ENCODE measurements at regions not wholly inside any gene's neighbourhood (a gene's known extent, or its start where the extent isn't known, plus 50 kb on each side); places are given as distances from the start of the nearest gene placed in this dataset.
"Not testable (repeated sequence)": the region's sequence is repeated elsewhere in the genome, so short reads cannot be mapped to it uniquely, and the experiment has no call there.

GRCh38 chr5:92041911-92042660, 659.0 kb upstream of the ARRDC3 start:
- ATAC-seq (no peak), DNase-seq (no peak)
- intact Hi-C loops (cut with micrococcal nuclease) = no loop called here

- no peak for ATAC-seq
- DNase-seq = peak; percentile 22
- intact Hi-C loops (cut with micrococcal nuclease) = no loop called here
Observed at GRCh38 chr5:92041206-92041605, 658.1 kb upstream of the ARRDC3 start.

- intact Hi-C loops (cut with micrococcal nuclease); ATAC-seq; DNase-seq: not testable (repeated sequence)
Observed at GRCh38 chr5:92029792-92030191, 646.7 kb upstream of the ARRDC3 start.

GRCh38 chr5:92023555-92023954, 640.4 kb upstream of the ARRDC3 start:
- no peak for DNase-seq

GRCh38 chr5:92023141-92023471, 640.0 kb upstream of the ARRDC3 start:
- intact Hi-C loops (cut with micrococcal nuclease) = no loop called here
- DNase-seq (no peak), ATAC-seq (no peak)

More at GRCh38 chr5:92023555-92023954, 640.4 kb upstream of the ARRDC3 start:
- intact Hi-C loops (cut with micrococcal nuclease) = no loop called here
- no peak for ATAC-seq

- intact Hi-C loops (cut with micrococcal nuclease) = no loop called here
- DNase-seq = no peak
- ATAC-seq = no peak
Observed at GRCh38 chr5:92022415-92023140, 639.5 kb upstream of the ARRDC3 start.

- intact Hi-C loops (cut with micrococcal nuclease) = no loop called here
- ATAC-seq (no peak), DNase-seq (no peak)
Observed at GRCh38 chr5:92019376-92019990, 636.4 kb upstream of the ARRDC3 start.

- intact Hi-C loops (cut with micrococcal nuclease) = no loop called here
- DNase-seq (no peak), ATAC-seq (no peak)
Observed at GRCh38 chr5:92017776-92018175, 634.7 kb upstream of the ARRDC3 start.

GRCh38 chr5:92011845-92012244, 628.7 kb upstream of the ARRDC3 start:
- intact Hi-C loops (cut with micrococcal nuclease) = not testable (repeated sequence)

GRCh38 chr5:92003806-92004205, 620.7 kb upstream of the ARRDC3 start:
- ATAC-seq = no peak
- intact Hi-C loops (cut with micrococcal nuclease) = no loop called here
- DNase-seq = no peak

More at GRCh38 chr5:92011845-92012244, 628.7 kb upstream of the ARRDC3 start:
- not testable (repeated sequence) for ATAC-seq, DNase-seq

GRCh38 chr5:92002721-92003274, 619.7 kb upstream of the ARRDC3 start:
- intact Hi-C loops (cut with micrococcal nuclease) = no loop called here
- DNase-seq (no peak), ATAC-seq (no peak)

- DNase-seq = no peak
- intact Hi-C loops (cut with micrococcal nuclease) = no loop called here
- no peak for ATAC-seq
Observed at GRCh38 chr5:91998774-91999173, 615.7 kb upstream of the ARRDC3 start.

GRCh38 chr5:91983869-91984268, 600.8 kb upstream of the ARRDC3 start:
- DNase-seq (no peak), ATAC-seq (no peak)
- intact Hi-C loops (cut with micrococcal nuclease) = no loop called here

- ATAC-seq = no peak
- no peak for DNase-seq
- intact Hi-C loops (cut with micrococcal nuclease) = no loop called here
Observed at GRCh38 chr5:91978221-91978882, 595.2 kb upstream of the ARRDC3 start.

- ATAC-seq (no peak), DNase-seq (no peak)
- intact Hi-C loops (cut with micrococcal nuclease) = no loop called here
Observed at GRCh38 chr5:91977579-91977978, 594.5 kb upstream of the ARRDC3 start.

GRCh38 chr5:91976451-91976850, 593.3 kb upstream of the ARRDC3 start:
- intact Hi-C loops (cut with micrococcal nuclease) = no loop called here
- ATAC-seq = no peak

GRCh38 chr5:91963166-91963565, 580.0 kb upstream of the ARRDC3 start:
- ATAC-seq (no peak), DNase-seq (no peak)
- intact Hi-C loops (cut with micrococcal nuclease) = no loop called here

More at GRCh38 chr5:91976451-91976850, 593.3 kb upstream of the ARRDC3 start:
- DNase-seq = no peak

- DNase-seq (peak; percentile 4), ATAC-seq (peak; percentile 48)
- intact Hi-C loops (cut with micrococcal nuclease) = no loop called here
Observed at GRCh38 chr5:91957666-91958065, 574.5 kb upstream of the ARRDC3 start.

GRCh38 chr5:91956738-91957137, 573.6 kb upstream of the ARRDC3 start:
- DNase-seq (no peak), ATAC-seq (peak; percentile 44)
- intact Hi-C loops (cut with micrococcal nuclease) = no loop called here

Data from left ventricle myocardium superior (tissue), 1 donor.